GM21723 (cell line): ENCODE measurements at regions not wholly inside any gene's neighbourhood (a gene's known extent, or its start where the extent isn't known, plus 50 kb on each side); places are given as distances from the start of the nearest gene placed in this dataset.
"Not testable (repeated sequence)": the region's sequence is repeated elsewhere in the genome, so short reads cannot be mapped to it uniquely, and the experiment has no call there.

ENCODE experiments used
- ATAC-seq: cut with Tn5 transposase; IDR thresholded peaks from one replicate; pipeline ENCODE4 v1.9.1; 2021; ENCODE audit warnings: mild to moderate bottlenecking, moderate library complexity; ENCODE audit not compliant: unreplicated experiment

GRCh38 chr2:53379547-53379946 is 388.1 kb upstream of the CHAC2 start:
- no peak for ATAC-seq

GRCh38 chr2:53378791-53379190 is 388.8 kb upstream of the CHAC2 start:
- ATAC-seq = no peak

GRCh38 chr2:53373126-53373525 is 394.5 kb upstream of the CHAC2 start:
- no peak for ATAC-seq

- ATAC-seq = no peak
Measured at GRCh38 chr2:53366543-53366942, 401.1 kb upstream of the CHAC2 start.

GRCh38 chr2:53362934-53363333 is 404.7 kb upstream of the CHAC2 start:
- ATAC-seq = no peak

- no peak for ATAC-seq
Measured at GRCh38 chr2:53356291-53356905, 411.2 kb upstream of the CHAC2 start.

- no peak for ATAC-seq
Measured at GRCh38 chr2:53353135-53354114, 414.2 kb upstream of the CHAC2 start.

- ATAC-seq = no peak
Measured at GRCh38 chr2:53347269-53347668, 420.3 kb upstream of the CHAC2 start.

GRCh38 chr2:53342248-53342647 is 425.4 kb upstream of the CHAC2 start:
- no peak for ATAC-seq

- no peak for ATAC-seq
Measured at GRCh38 chr2:53334610-53335009, 433.0 kb upstream of the CHAC2 start.

- no peak for ATAC-seq
Measured at GRCh38 chr2:53331667-53332066, 435.9 kb upstream of the CHAC2 start.

GRCh38 chr2:53317861-53318260 is 449.7 kb upstream of the CHAC2 start:
- ATAC-seq = no peak

GRCh38 chr2:53315149-53315548 is 452.5 kb upstream of the CHAC2 start:
- no peak for ATAC-seq

- ATAC-seq = no peak
Measured at GRCh38 chr2:53314718-53315117, 452.9 kb upstream of the CHAC2 start.

- not testable (repeated sequence) for ATAC-seq
Measured at GRCh38 chr2:53313644-53314043, 454.0 kb upstream of the CHAC2 start.

- ATAC-seq = no peak
Measured at GRCh38 chr2:53312721-53313120, 454.9 kb upstream of the CHAC2 start.

GRCh38 chr2:53312181-53312580 is 455.4 kb upstream of the CHAC2 start:
- ATAC-seq = no peak

- ATAC-seq = no peak
Measured at GRCh38 chr2:53303012-53303578, 464.5 kb upstream of the CHAC2 start.

- ATAC-seq = no peak
Measured at GRCh38 chr2:53302455-53302854, 465.1 kb upstream of the CHAC2 start.

GRCh38 chr2:53289309-53290006 is 478.1 kb upstream of the CHAC2 start:
- ATAC-seq = no peak

- ATAC-seq = no peak
Measured at GRCh38 chr2:53286345-53286744, 481.3 kb upstream of the CHAC2 start.
